Thoracic aorta (tissue), 2 donors: ENCODE measurements at regions not wholly inside any gene's neighbourhood (a gene's known extent, or its start where the extent isn't known, plus 50 kb on each side); places are given as distances from the start of the nearest gene placed in this dataset.

Experiments used
- ATAC-seq: fragments of 150-250 bp; one replicate; pipeline ENCODE4 v1.8.0; 2017; ENCODE audit warnings: low read depth; ENCODE audit not compliant: insufficient number of reproducible peaks, low FRiP score
- DNase-seq: peaks from one replicate; pipeline ENCODE4 v3.0.0-alpha.2; 2020; ENCODE audit warnings: low spot score
- H3K27ac ChIP-seq, 2 donors: fragments of 200-600 bp; sonication (generic); 1 replicate in 1 of 2; 2 replicates in 1 of 2; pipeline ENCODE4 v1.5.1; 2016; ENCODE audit warnings: mild to moderate bottlenecking in 2 of 2, moderate library complexity in 2 of 2
- H3K27me3 ChIP-seq: fragments of 200-600 bp; sonication (generic); replicated peaks from 2 replicates; pipeline ENCODE4 v1.6.0; 2016; ENCODE audit warnings: mild to moderate bottlenecking; ENCODE audit not compliant: insufficient read depth
- H3K36me3 ChIP-seq: fragments of 200-600 bp; sonication (generic); one replicate; pipeline ENCODE4 v1.5.1; 2016
- H3K4me1 ChIP-seq, 2 donors: fragments of 200-600 bp; sonication (generic); 1 replicate in 1 of 2; 2 replicates in 1 of 2; pipeline versions ENCODE4 v1.5.1 to v1.6.0; 2016; ENCODE audit warnings: low read depth in 2 of 2, mild to moderate bottlenecking in 1 of 2; ENCODE audit not compliant: control insufficient read depth in 1 of 2
- H3K4me3 ChIP-seq: fragments of 200-600 bp; sonication (generic); 2 replicates; pipeline ENCODE4 v1.5.1; 2016; ENCODE audit warnings: mild to moderate bottlenecking
- H3K9me3 ChIP-seq: fragments of 200-600 bp; sonication (generic); 2 replicates; pipeline ENCODE4 v1.5.1; 2016
- CTCF ChIP-seq: fragments of 200-600 bp; sonication (generic); IDR thresholded peaks from one replicate; pipeline ENCODE4 v1.5.1; 2019; ENCODE audit warnings: antibody characterized with exemption

GRCh38 chr9:80467632-80468031 lies 895.9 kb downstream of the TLE4 start:
- no peak overlapping the region for H3K4me3 ChIP-seq
- no peaks in the 10 kb centered on the region for H3K27me3 ChIP-seq
- no peaks in the 10 kb centered on the region for H3K9me3 ChIP-seq
- ATAC-seq (no peak), DNase-seq (no peak)
- TF ChIP-seq CTCF: no peak
- H3K27ac ChIP-seq: no peak overlapping the region
- H3K36me3 ChIP-seq: no peaks in the 10 kb centered on the region
- H3K4me1 ChIP-seq: no peaks in the 10 kb centered on the region

GRCh38 chr9:80465556-80465955 lies 893.8 kb downstream of the TLE4 start:
- Histone ChIP-seq H3K9me3 (no peaks in the 10 kb centered on the region), H3K4me1 (no peaks in the 10 kb centered on the region), H3K27ac (no peak overlapping the region), H3K27me3 (no peaks in the 10 kb centered on the region), H3K36me3 (no peaks in the 10 kb centered on the region), H3K4me3 (no peak overlapping the region)
- ATAC-seq: no peak
- no peak for DNase-seq
- TF ChIP-seq CTCF: no peak

- H3K4me3 ChIP-seq: no peak overlapping the region
- H3K4me1 ChIP-seq: no peaks in the 10 kb centered on the region
- no peaks in the 10 kb centered on the region for H3K36me3 ChIP-seq
- ATAC-seq (no peak), DNase-seq (no peak)
- no peak for TF ChIP-seq CTCF
- no peaks in the 10 kb centered on the region for H3K27me3 ChIP-seq
- no peaks in the 10 kb centered on the region for H3K9me3 ChIP-seq
- no peak overlapping the region for H3K27ac ChIP-seq
Measured at GRCh38 chr9:80449513-80449912, 877.7 kb downstream of the TLE4 start.

- Histone ChIP-seq H3K36me3 (no peaks in the 10 kb centered on the region), H3K9me3 (no peaks in the 10 kb centered on the region), H3K4me3 (no peak overlapping the region), H3K27me3 (no peaks in the 10 kb centered on the region), H3K4me1 (no peaks in the 10 kb centered on the region), H3K27ac (no peak overlapping the region)
- no peak for ATAC-seq
- no peak for TF ChIP-seq CTCF
- no peak for DNase-seq
Measured at GRCh38 chr9:80448996-80449395, 877.2 kb downstream of the TLE4 start.

- Histone ChIP-seq H3K27ac (no peak overlapping the region), H3K4me3 (no peak overlapping the region), H3K27me3 (no peaks in the 10 kb centered on the region), H3K36me3 (no peaks in the 10 kb centered on the region), H3K4me1 (no peaks in the 10 kb centered on the region), H3K9me3 (no peaks in the 10 kb centered on the region)
- no peak for TF ChIP-seq CTCF
- DNase-seq: no peak
- ATAC-seq: no peak
Measured at GRCh38 chr9:80447876-80448275, 876.1 kb downstream of the TLE4 start.
